ENCODE measurements at regions not wholly inside any gene's neighbourhood (a gene's known extent, or its start where the extent isn't known, plus 50 kb on each side); places are given as distances from the start of the nearest gene placed in this dataset.

- no peak for DNase-seq
These were observed 54.5 kb upstream of the MAMLD1 start for GRCh38 chrX:150308532-150309157.

DNA sequence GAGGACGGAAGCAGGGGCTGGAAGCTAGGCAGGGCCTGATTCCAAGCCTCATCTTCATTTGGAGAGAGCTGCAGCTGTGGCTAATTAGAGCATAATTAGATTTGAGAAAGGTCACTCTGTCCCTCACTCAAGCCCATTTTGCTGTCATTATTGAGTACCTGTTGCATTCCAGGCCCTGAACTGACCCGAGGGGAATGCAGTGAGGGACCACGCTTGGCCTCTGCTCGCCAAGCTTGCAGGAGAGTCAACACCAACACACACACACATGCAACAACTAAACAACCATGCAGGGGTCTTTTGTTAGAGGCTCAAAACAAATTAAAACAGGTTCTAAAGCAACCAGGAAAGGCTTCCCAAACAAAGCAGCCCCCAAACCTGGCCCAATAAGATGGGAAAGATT is 52.7 kb upstream of the MAMLD1 start:
- no peak for DNase-seq

- DNase-seq: no peak
These were observed 52.2 kb upstream of the MAMLD1 start for GRCh38 chrX:150310881-150311280.

DNA sequence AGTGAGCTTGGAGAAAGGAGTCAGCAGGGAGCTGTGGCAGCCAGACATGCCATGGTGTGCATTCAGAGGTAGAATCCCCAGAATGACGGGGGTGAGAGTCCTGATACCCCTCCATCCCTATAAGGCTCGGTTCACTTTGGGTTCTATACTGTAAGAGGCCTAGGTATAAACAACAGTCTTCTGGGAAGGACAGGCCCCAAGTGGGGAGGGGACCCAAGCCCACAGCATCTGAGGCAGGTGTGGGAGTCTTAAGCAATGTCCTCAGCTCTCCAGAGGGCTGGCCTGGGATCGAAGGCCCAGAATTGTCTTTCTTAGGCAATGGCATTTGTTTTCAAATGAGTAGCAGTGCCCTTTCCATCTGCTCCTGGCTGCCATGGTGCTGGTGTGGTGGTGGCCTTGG is 50.2 kb upstream of the MAMLD1 start:
- DNase-seq: no peak

All from stimulated activated CD8-positive, alpha-beta memory T cell treated with anti-CD3 and anti-CD28 coated beads, Interleukin-4, amount 100 ng/mL, for 48 hours (primary cell).